ENCODE measurements at regions not wholly inside any gene's neighbourhood (a gene's known extent, or its start where the extent isn't known, plus 50 kb on each side); places are given as distances from the start of the nearest gene placed in this dataset.
"Not testable (repeated sequence)": the region's sequence is repeated elsewhere in the genome, so short reads cannot be mapped to it uniquely, and the experiment has no call there.

DNA sequence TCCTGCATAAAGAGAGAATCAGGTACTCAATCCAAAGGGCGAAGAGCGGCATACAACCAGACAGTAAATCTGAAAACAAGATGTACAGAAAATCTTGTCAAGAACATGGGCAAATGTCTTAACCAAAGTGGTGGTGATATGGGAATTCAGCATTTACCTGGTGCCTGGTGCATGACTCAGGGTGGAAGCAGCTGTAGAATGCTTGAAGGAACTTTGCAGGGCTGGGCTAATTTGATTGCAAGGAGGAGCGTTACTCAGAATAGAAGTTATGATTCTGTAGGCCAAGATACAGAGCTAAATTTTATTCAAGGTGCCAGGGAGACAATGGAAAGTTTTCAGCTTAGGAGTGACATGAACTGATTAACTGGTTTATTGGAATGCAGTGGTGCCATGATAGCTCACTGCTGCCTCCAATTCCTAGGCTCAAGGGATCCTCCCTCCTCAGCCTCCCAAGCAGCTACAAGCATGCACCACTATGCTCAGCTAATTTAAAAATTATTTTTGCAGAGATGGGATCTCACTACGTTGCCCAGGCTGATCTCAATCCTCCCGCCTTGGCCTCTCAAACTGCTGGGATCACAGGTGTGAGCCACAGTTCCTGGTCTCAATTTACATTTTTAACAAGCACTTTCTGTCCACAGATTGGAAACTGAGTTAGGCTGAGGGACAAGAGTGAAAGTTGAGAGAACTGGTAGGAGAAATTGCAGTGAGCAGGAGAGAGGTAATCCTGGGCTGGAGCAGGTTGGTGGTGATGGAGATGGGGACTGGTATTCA, 91.5 kb upstream of the TBC1D5 start:
- no peak for DNase-seq (ENCODE audit: low spot score)

DNA sequence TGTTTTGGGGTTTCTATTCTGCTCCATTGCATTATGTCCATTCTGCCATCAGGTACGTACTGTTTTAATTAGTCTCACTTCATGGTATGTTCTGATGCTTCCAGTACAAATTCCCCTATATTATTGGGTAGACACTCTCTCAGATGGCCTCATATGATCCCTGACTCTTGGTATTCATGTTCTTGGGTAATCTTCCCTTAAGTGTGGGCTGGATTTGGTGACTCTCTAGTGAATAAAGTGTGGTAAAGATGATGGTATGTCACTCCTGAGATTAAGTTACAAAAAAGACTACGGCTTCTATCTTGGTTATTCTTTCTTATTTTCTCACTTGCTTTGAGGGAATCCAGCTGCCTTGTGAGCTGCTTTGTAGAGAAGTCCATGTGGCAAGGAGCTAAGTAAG, 89.6 kb upstream of the TBC1D5 start:
- DNase-seq (ENCODE audit: low spot score) = no peak

DNA sequence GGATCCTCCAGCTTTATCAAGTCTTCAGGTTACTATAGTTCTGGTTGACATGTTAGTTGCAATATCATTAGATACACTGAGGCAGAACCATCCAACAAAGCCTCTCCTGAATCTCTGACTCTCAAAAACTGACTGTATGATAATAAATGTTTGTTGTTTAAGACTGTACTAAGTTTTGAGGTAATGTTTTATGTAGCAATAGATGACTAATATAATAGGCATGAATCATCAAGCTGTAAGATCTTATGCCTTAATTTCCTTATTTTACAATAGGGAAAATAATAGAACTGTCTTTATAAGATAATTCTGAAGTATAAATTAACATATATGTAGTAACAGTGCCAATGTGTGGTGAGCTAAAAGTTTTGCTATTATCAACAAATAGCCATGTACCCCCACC, 88.9 kb upstream of the TBC1D5 start:
- no peak for DNase-seq (ENCODE audit: low spot score)

DNA sequence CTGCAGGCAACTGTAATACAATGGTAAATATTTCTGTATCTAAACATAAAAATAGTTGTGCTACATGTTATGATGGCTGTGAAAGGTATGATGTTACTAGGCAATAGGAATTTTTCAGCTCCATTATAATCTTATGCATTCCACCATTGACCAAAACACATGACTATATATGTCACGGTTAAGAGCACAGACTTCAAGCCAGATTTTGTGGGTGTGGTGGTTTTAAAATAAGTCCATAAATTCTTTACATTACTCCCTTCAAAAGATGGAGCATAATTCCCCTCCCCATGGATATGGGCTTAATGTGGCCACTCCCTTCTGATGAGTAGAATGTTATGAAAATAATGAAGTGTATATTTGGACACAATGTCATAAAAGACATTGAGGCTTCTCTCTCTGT, 88.4 kb upstream of the TBC1D5 start:
- no peak for DNase-seq (ENCODE audit: low spot score)

DNA sequence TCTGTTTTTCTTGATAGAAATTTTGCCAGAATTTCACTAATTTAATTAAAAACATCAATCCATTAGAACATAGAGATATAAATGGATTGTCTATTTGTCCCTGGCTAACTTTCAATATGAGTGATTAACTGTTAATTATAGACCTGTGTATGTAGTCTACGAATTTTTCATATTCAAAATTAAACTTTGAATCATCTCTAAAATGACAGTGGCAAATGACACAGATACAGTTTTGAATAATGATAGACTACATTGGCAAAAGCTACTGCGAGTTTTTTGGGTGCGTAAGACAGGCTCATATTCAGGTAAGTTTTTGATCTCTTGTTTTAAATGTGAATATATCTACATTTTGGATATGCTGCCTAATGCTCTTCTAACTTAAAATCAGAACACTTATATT, 86.0 kb upstream of the TBC1D5 start:
- DNase-seq (ENCODE audit: low spot score) = no peak

DNA sequence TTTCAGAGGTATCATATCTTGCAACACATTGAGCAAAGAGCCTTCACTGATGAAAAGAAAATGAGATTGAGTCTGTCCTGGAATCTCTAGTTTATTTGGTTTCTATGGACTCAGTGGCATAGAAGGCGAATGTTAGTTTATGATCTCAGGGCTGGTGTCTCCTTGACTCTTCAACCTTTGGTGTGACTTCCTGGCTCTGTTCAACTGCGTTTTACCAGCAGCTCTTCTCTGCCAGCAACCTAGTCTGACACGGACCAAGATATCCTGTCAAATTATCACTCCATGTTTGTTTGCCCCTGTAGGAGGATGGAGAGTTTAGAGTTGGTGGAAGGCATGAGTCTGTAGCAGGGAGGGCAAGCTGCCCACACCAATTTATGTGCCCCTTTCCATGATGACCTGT, 82.9 kb upstream of the TBC1D5 start:
- DNase-seq (ENCODE audit: low spot score) = no peak

DNA sequence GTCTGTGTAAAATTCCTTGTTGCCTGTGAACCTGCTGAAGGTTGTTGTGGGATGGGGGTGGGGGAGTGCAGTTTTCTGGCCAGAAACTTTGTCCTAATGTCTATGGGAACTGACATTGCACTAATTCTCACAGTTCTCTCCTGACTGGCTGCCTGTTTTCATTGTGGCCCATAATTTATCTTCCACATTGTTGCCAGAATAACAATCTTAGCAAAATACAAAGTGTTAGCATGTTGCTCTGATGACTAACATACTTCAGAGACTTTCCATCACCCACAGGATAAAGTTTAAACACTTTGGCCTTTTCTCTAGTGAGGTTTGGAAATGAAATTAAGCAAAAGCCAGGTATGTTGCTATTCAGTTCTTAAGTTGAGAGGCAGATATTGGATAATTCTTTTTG, 81.4 kb upstream of the TBC1D5 start:
- no peak for DNase-seq (ENCODE audit: low spot score)

DNA sequence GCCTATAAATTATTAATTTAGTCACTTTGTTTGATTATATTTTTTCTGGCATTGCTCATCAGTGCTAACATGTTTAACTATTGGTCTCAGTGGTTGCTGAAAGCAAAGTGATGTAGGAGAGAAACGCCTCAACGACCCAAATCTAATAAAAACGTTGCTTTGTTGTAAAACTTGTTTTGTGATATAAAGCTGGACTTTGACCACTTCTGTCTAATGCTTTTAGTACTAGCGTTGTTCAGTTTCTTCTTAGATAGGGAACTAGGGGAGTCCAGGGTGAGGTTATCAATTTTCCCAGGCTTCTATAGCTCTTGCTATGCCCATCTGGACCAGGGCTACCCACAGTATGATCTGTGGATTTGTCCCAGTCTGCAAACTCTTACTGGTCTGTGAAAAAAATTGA, 80.6 kb upstream of the TBC1D5 start:
- no peak for DNase-seq (ENCODE audit: low spot score)

DNA sequence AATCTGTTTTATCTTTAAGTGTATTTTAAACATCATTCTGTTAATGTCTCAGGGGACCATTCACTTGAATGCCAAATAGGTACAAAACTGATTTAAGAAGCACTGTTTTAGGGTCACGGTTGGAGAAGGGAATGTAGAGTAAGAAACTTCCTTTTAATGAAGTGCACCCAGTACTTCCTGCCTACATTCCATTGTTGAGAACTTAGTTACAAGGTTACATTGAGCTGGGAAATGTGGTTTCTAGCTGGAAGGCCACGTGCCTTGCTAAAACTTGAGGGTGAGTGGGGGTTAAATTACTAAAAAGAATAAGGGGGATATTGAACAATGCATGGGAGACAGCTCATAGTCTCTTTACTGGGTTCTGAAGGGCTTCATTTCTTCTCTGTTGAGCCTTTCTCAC, 78.3 kb upstream of the TBC1D5 start:
- DNase-seq (ENCODE audit: low spot score) = no peak

DNA sequence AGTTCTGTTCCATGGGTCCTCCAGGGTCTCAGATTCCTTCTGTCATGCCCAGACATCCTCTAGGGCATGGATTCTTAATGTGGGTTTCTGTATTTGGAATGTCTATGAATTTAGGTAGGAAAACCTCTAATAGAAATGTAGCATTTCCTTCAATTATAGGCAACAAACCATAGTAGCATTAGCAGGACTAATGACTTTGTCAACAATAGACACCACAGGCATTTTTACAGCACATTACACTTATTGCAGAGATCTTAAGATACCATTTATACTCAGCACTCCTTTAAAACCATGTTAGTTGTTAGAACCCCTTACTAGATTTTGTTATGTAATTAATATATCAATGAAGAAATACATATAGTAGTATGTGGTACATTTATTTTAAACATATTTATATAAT, 77.8 kb upstream of the TBC1D5 start:
- DNase-seq (ENCODE audit: low spot score) = no peak

DNA sequence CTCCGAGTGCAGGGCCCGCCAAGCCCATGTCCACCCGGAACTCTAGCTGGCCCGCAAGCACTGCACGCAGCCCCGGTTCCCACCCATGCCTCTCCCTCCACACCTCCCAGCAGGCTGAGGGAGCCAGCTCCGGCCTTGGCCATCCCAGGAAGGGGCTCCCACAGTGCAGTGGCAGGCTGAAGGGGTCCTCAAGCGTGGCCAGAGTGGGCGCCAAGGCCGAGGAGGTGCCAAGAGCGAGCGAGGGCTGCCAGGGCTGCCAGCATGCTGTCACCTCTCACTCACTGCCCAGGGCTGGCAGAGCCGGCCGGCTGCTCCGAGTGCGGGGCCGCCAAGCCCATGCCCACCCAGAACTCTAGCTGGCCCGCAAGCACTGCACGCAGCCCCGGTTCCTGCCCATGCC, 75.5 kb upstream of the TBC1D5 start:
- not testable (repeated sequence) for DNase-seq (ENCODE audit: low spot score)

DNA sequence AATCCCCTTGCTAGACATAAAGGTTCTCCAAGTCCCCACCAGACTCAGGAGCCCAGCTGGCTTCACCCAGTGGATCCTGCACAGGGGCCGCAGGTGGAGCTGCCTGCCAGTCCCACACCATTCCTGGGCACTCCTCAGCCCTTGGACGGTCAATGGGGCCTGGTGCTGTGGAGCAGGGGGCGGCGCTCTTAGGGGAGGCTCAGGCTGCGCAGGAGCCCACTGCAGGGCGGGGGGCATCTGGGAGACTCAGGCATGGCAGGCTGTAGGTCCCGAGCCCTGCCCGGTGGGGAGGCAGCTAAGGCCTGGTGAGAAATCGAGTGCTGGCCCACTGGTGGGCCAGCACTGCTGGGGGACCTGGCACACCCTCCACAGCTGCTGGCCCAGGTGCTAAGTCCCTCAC, 75.1 kb upstream of the TBC1D5 start:
- DNase-seq (ENCODE audit: low spot score) = no peak

DNA sequence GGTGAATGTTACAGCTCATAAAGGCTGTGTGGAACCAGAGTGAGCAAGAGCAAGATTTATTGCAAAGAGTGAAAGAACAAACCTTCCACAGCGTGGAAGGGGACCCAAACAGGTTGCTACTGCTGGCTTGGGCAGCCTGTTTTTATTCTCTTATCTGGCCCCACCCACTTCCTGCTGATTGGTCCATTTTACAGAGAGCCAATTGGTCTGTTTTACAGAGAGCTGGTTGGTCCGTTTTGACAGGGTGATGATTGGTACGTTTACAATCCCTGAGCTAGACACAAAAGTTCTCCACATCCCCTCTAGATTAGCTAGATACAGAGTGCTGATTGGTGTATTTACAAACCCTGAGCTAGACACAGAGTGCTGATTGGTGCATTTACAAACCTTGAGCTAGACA, 74.4 kb upstream of the TBC1D5 start:
- DNase-seq (ENCODE audit: low spot score) = not testable (repeated sequence)

DNA sequence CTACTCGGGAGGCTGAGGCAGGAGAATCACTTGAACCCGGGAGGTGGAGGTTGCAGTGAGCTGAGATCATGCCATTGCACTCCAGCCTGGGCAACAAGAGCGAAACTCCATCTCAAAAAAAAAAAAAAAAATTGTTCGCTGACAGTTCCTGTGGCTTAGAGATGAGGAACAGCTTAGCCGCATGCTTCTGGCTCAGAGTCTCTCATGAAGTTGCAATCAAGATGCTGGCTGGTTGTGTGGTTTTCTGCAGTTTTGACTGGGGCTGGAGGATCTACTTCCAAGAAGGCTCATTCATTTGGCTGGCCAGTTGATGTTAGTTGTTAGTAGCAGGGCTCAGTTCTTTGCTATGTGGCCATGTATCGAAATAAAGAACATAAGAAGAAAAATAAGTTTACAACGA, 69.9 kb upstream of the TBC1D5 start:
- not testable (repeated sequence) for DNase-seq (ENCODE audit: low spot score)

DNA sequence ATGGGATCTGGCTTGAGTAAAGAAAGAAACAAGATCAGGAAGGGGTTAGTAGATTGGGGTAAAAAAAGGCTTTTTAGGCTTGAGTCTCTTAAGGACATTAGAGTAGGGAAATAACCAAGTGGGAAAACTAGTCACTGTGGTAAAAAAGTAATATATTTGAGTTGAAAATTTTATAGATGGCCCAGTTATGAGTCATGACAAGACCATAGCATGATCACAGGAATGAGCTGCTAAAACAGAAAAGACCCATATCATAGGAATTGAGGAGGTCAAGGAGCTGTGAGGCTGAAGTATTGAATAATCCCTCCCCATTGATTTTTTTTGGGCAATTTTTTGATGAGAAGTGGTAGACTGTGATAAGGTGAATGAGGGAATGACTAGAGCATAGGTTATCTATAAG, 69.2 kb upstream of the TBC1D5 start:
- DNase-seq (ENCODE audit: low spot score) = no peak

DNA sequence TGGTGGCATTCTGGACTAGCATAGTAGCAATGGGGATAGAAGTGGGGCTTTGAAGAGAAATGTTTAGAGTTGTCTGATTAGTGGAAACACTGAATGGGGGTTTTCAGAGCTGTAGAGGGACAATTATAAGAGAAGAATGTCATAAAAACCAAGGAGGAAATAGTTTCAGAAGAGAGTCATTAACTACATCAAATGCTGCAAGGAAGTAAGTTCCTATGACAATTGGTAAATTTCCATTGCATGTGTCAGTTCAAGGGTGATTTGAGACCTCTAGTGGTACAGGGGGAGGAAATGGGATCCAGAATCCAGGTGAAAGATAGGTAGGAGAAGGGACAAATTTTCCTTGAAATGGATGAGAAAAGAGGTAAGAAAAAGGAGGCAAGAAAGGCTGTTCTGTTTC, 68.3 kb upstream of the TBC1D5 start:
- DNase-seq (ENCODE audit: low spot score) = no peak

DNA sequence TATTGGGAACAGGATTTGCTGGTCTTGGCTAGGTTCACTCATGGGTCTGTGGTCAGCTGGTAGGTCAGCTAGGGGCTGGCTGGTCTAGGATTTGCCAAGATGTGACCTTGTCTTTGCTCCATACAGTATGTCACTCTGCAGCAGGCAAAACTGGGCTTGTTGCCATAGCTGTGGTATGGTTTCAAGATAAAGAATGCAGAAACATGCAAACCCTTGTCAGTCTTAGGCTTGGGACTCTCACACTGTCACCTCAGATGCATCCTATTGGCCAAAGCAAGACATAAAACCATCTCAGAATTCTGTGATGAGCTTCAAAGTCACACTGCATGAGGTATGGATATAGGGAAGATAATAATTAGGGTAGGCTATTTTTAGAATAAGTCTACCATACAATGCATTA, 66.6 kb upstream of the TBC1D5 start:
- DNase-seq (ENCODE audit: low spot score) = no peak

DNA sequence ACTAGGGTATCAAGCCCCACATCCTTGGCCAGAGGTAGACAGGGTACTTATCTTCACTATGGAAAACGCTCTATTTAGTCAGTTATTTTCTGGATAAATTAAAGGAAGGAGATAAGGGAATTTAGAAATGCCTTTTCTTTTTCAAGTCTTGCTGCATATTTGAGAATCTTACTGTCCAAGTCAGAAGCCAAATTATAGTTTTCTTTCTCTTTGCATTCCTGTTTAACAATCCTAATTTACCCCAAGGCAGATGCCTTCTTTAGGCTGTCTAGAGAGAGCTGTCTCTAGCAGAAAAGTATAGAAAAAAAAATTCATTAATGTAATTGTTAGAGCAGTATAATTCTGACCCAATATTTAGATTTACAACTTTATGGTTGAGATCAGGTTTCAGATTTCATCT, 64.4 kb upstream of the TBC1D5 start:
- no peak for DNase-seq (ENCODE audit: low spot score)

DNA sequence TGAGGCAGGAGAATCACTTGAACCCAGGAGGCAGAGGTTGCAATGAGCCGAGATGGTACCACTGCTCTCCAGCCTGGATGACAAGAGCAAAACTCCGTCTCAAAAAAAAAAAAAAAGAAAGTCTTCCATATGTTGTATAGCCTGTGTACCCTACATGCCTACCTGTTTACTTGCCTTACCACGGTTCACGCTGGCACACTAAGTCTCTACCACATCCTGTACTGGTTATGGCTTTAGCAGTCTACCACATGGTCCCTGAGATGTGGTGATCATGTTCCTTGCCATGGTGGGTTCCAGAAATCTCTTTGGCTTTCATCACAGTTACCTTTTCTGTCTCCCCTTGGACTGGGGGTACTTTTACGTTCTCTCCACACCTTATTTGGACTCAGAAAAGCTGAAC, 63.8 kb upstream of the TBC1D5 start:
- no peak for DNase-seq (ENCODE audit: low spot score)

DNA sequence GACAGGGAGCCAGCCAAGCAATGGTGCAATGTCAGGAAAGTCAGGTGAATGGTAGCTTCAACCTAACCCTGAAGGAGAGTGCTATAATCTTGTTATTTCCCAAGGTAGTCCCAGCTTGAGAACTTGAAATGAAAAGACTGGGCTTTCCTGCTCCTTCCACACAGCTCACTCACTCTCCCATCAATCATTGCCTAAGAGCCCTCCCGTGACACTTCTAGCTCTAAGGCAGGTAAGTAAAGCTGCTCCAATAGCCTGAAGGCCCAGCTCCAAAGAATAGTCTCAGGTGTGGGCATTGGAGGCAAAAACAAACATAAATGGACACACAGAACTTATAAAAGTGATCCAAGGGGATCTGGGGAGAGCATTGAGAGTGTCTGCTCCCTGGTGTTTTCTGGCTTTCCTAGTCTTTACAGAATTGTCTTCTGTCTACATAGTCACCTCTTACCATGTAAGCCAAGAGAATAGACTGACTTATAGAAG, 63.1 kb upstream of the TBC1D5 start:
- no peak for DNase-seq (ENCODE audit: low spot score)

DNA sequence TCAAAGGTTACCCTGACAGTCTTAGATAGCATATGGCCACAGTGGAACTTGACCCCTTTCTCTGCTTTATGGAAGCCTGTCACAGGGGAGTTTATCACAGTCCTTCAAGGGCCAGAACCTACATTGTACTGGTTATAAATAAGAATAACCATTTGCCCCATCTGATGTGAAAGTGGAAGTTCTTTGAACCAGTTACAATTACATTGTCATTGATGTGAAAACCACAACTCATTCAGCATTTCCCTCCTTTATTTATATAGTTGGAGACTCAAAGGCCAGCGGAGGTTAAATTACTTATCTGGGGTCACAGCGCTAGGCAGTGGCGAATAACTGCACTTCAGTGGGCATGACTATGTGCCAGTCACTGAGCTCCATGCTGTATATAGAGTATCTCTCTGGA, 60.5 kb upstream of the TBC1D5 start:
- no peak for DNase-seq (ENCODE audit: low spot score)

DNA sequence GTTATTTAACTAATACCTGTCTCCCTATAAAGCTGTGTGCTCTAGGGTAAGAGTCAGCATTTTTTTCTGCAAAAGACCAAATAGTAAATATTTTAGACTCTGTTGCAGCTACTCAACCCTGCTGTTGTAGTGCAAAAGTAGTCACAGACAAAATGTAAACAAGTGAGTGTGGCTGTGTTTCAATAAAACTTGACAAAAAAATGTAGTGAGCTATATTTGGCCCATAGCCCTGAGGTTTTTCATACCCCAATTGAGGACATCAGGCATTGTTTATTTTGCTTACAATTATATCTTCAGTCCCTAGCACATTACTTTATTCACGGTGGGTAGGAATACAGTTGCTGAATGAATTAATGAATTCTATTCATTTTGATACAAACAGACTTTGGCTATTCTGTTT, 58.7 kb upstream of the TBC1D5 start:
- no peak for DNase-seq (ENCODE audit: low spot score)

DNA sequence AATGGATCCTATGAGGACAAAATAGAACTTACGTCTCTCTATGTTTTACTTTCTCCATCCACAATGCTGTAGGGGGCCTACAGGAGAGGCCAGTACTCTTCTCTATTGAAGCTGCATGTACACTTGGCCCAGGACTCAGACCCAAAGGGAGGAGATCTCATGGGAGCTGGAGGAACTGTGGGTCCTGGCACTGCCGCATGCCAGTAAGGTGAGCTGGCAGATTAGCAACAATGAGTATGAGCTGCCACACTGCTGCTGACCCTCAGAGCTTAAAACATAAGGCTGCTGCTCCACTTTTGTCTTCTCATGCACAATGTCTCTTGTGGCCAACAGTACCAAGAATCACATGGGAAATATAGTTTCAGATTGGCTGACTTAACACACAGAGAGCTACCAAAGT, 57.8 kb upstream of the TBC1D5 start:
- DNase-seq (ENCODE audit: low spot score) = no peak

DNA sequence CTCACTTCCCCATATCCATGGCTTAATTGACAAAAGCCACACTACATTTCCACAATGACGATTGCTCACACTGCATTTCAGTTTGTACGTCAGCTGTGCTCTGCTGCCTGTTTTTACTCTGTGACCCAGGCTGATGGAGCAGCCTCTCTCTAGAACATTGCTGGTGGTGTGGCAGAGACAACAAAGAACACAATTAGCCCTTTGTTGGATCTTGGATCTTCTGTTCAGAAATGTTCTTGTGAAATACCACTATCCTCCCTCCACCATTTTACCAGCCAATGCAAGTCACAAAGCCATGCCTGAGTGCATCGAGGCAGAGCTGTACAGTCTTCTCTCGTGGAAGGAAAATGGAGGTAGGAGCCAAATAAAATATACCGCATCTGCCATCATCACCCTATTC, 56.9 kb upstream of the TBC1D5 start:
- no peak for DNase-seq (ENCODE audit: low spot score)

DNA sequence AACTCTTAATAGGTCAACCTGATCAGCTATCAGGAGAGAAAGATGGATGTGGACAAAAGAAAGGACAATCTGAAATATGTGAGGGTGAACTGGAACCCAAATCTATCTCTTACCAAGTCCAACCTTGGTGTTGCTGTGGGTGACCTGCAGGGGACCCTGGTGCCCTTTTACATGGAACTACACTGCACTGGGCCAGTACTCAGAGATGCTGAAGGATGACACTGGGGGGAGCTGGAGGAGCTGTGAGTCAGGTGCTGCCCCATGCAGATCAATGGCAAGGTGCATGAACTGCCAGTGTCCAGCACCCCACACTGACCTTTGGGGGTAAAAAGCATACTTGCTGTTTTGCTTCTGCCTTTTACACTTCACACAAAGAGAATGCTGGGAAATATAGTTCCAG, 55.6 kb upstream of the TBC1D5 start:
- no peak for DNase-seq (ENCODE audit: low spot score)
